Activated CD4-positive, alpha-beta memory T cell treated with anti-CD3 and anti-CD28 coated beads, Interleukin-2, amount 10 ng/mL, durations not matched to agents 7 days and 5 days (primary cell): ENCODE measurements at regions not wholly inside any gene's neighbourhood (a gene's known extent, or its start where the extent isn't known, plus 50 kb on each side); places are given as distances from the start of the nearest gene placed in this dataset.

Experiments used
- CTCF ChIA-PET: fragments of 350-600 bp; sonication (Branson Sonifier 250); formaldehyde crosslinking; loops from one replicate; lab custom pipeline; 2021; ENCODE audit warnings: antibody characterized with exemption, inconsistent platforms; lab: Charles Lee
- POLR2A ChIA-PET: fragments of 350-600 bp; sonication (Branson Sonifier 250); formaldehyde crosslinking; loops from one replicate; lab custom pipeline; 2021; ENCODE audit warnings: antibody characterized with exemption; lab: Charles Lee
- DNase-seq: peaks from one replicate; pipeline ENCODE4 v3.0.0-alpha.2; 2020
- H3K27ac Mint-ChIP-seq: one replicate; pipeline ENCODE4 v1.8.0; 2021; ENCODE audit warnings: mild to moderate bottlenecking, mixed read lengths
- H3K27me3 Mint-ChIP-seq: one replicate; pipeline ENCODE4 v1.8.0; 2021; ENCODE audit warnings: mixed read lengths
- H3K36me3 Mint-ChIP-seq: one replicate; pipeline ENCODE4 v1.8.0; 2021; ENCODE audit warnings: low read depth, mixed read lengths
- H3K4me1 Mint-ChIP-seq: one replicate; pipeline ENCODE4 v1.8.0; 2021; ENCODE audit warnings: mixed read lengths
- H3K4me3 Mint-ChIP-seq: one replicate; pipeline ENCODE4 v1.8.0; 2021; ENCODE audit warnings: mild to moderate bottlenecking, mixed read lengths
- H3K9me3 Mint-ChIP-seq: one replicate; pipeline ENCODE4 v1.8.0; 2021; ENCODE audit warnings: mixed read lengths

DNA sequence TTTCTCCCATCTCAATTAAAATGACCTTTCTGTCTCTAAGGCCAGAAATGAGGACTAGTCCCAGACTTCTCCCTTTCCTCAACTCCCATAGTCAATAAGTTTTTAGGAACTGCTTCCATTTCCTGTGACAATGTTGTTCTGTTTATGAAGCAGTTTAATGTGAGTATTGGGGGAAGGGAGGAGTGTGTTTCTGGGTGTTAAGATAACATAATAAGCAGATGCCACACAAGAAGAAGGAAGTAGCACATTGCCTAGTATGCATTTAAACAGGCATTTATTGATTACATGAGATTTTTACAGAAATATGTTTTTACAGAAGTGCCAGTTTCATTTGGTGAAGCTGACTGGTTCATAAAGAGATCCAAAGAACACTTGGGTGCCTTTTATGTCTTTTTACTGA lies 65.6 kb upstream of the TNR start:
- H3K27ac Mint-ChIP-seq: no peak overlapping the region
- POLR2A ChIA-PET: no interaction called here

DNA sequence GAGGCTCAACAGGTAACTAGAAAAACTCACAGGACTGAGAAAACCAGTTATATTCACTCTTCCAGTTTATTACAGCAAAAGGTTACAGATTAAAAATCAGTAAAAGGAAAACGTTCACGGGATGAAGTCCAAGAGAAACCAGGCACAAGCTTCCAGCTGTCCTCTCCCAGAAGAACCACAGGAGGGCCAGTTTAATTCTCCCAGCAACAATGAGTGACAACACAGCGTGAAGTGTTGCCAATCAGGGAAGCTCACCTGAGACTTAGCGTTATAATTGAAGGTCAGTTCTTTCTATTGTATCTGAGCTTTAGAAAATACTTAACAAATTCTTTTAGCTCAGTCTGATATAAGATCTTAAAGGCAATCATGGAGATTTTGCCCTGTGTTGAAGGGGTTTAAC lies 65.2 kb upstream of the TNR start:
- no peak for DNase-seq
- H3K9me3 Mint-ChIP-seq: no peaks in the 10 kb centered on the region
- H3K27ac Mint-ChIP-seq: no peak overlapping the region
- no peak overlapping the region for H3K4me3 Mint-ChIP-seq
- POLR2A ChIA-PET: no interaction called here
- H3K36me3 Mint-ChIP-seq: no peaks in the 10 kb centered on the region
- H3K27me3 Mint-ChIP-seq: no peaks in the 10 kb centered on the region
- H3K4me1 Mint-ChIP-seq: no peaks in the 10 kb centered on the region
- CTCF ChIA-PET: no interaction called here

More for the DNA sequence above, 65.6 kb upstream of the TNR start:
- Mint-ChIP-seq H3K9me3 (no peaks in the 10 kb centered on the region), H3K4me1 (no peaks in the 10 kb centered on the region), H3K27me3 (no peaks in the 10 kb centered on the region), H3K4me3 (no peak overlapping the region), H3K36me3 (no peaks in the 10 kb centered on the region)
- DNase-seq: no peak
- CTCF ChIA-PET: no interaction called here

DNA sequence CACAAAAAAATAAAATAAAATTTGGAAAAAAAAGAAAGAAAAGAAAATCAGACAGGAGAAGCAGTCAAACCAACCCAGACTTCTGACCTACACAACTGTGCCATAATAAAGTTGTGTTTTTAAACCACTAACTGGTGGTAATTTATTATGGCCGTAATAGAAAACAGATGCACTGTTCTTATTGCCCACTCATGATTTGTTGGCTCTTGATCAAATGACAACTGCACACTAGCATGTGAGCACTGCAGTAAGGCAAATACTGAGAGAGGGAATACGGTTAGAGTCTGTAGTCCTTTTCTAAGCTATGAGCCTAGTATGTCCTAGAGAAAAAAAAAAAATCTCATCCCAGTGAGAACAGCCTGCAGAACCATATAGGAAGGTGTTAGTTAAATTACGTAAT lies 61.2 kb upstream of the TNR start:
- DNase-seq: no peak
- CTCF ChIA-PET: no interaction called here
- no peaks in the 10 kb centered on the region for H3K9me3 Mint-ChIP-seq
- H3K4me1 Mint-ChIP-seq: no peaks in the 10 kb centered on the region
- no peaks in the 10 kb centered on the region for H3K36me3 Mint-ChIP-seq
- POLR2A ChIA-PET: no interaction called here
- H3K27me3 Mint-ChIP-seq: no peaks in the 10 kb centered on the region
- H3K27ac Mint-ChIP-seq: no peak overlapping the region
- H3K4me3 Mint-ChIP-seq: no peak overlapping the region

DNA sequence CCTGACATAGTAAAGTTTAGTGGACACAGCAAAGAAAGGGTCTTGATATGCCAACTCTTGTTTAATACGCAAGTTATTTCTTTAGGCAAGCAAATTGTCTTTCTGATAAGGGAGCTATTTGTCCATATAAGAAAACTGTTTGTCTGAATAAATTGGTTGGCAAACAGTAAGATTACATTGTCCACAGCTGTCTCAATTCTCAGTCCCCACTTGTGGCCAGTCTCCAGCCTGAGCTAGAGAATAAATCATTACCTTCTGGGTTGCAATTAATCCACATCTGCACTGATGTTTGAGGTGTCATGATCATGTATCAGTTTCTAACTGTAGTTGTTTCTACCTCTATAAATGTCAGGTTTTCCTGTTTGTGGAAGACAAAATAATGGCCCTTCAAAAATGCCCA lies 60.0 kb upstream of the TNR start:
- H3K27me3 Mint-ChIP-seq: no peaks in the 10 kb centered on the region

DNA sequence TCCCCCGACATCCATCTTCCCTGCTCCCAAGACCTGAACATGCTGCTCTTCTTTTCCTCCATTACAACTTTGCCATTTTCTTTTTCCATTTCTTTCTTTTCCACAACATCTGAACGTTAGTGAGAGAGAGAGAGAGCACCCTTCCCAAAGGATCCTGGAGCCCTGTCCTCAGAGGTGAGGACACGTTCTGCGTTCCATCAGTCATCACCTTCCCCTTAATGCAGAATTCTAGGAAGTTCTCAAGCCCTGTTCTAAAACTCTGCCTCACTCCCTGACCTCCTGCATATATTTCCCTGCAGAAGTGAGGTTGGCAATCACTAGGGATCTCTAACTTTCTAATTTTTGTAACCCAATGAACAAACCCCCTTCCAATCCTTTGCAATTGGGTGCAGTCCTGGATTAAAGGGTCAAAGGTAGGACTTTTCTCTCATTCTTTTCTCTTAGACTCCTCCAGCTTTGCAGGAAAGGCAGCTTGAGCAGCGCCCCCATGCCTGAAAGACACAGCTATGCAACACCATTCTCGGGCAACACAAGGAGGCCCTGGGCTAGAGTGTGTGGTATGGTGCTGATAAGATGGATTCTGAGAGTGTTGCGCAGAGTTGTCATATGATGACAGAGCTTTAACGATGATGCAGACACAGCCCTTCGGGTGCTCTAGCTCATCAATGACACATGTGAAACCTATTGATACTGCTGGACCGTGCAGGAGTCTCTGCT lies 59.2 kb upstream of the TNR start:
- Mint-ChIP-seq H3K9me3 (no peaks in the 10 kb centered on the region), H3K4me1 (no peaks in the 10 kb centered on the region), H3K27me3 (no peaks in the 10 kb centered on the region), H3K27ac (no peak overlapping the region), H3K4me3 (no peak overlapping the region), H3K36me3 (no peaks in the 10 kb centered on the region)
- ChIA-PET CTCF (no interaction called here), POLR2A (no interaction called here)
- no peak for DNase-seq

More for the DNA sequence above, 60.0 kb upstream of the TNR start:
- POLR2A ChIA-PET: no interaction called here
- H3K36me3 Mint-ChIP-seq: no peaks in the 10 kb centered on the region
- H3K4me1 Mint-ChIP-seq: no peaks in the 10 kb centered on the region
- H3K4me3 Mint-ChIP-seq: no peak overlapping the region
- CTCF ChIA-PET: no interaction called here
- no peaks in the 10 kb centered on the region for H3K9me3 Mint-ChIP-seq
- H3K27ac Mint-ChIP-seq: no peak overlapping the region
- DNase-seq: no peak

DNA sequence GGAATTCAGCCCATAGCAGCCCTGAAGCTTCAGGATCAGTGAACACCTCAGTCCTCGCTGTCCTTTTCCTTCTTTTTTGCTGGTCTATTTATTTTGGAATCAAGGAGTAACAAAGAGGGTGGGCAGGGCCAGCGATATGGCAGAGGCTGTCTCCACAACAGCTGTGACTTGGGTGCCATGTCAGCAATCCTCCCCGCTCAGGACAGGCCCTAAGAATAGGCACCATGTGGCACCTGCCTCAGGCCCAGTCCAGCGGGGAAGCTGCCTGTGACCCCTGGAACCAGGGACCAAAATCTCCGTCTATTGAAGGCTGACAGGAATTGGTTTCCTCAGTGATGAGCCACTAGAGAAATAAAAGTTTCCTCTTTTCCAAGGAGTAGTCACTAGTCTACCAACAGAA lies 58.6 kb upstream of the TNR start:
- H3K36me3 Mint-ChIP-seq: no peaks in the 10 kb centered on the region
- no peak for DNase-seq
- POLR2A ChIA-PET: no interaction called here
- no peaks in the 10 kb centered on the region for H3K9me3 Mint-ChIP-seq
- CTCF ChIA-PET: no interaction called here
- H3K27ac Mint-ChIP-seq: no peak overlapping the region
- H3K4me1 Mint-ChIP-seq: no peaks in the 10 kb centered on the region
- no peaks in the 10 kb centered on the region for H3K27me3 Mint-ChIP-seq
- no peak overlapping the region for H3K4me3 Mint-ChIP-seq

DNA sequence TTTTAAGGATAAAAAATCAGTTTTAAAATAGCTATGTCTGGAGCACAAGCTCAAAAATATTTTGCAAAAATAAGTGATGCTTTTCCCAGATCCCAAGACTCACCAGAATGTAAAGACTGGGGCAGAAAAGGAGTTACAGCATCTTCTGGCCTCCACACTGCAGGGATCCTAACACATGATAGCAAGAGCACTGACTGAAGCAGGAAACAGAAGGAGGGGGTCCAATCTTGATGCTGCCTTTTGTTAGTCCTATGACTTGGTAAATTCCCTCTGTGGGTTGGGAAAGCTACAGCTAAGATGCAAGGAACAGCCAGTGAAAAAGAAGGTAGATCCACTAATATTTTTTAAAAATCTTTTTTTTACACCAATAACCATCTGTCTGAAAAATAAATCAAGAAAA lies 54.2 kb upstream of the TNR start:
- ChIA-PET POLR2A (no interaction called here), CTCF (no interaction called here)
- Mint-ChIP-seq H3K4me3 (no peak overlapping the region), H3K9me3 (no peaks in the 10 kb centered on the region), H3K36me3 (no peaks in the 10 kb centered on the region), H3K27me3 (no peaks in the 10 kb centered on the region), H3K4me1 (no peaks in the 10 kb centered on the region), H3K27ac (no peak overlapping the region)
- DNase-seq: no peak

DNA sequence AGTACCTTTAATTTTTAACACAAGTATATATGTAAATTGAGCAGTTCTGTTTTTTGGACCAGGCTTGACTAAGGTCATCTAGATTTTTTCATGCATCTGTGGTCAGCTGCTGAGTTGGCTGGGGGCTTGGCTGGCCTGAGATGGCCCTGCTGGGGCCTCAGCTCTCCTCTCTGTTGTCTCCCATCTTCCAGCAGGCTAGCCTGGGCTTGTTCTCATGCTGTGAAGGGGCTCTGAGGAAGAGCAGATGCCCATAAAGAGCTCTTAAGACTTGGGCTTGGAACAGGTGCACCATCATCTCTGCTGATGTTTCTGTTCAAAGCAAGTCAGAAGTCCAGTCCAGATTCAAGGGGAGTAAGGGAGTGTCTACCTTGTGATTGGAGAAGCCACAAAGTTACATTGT lies 51.2 kb upstream of the TNR start:
- H3K4me3 Mint-ChIP-seq: no peak overlapping the region
- POLR2A ChIA-PET: no interaction called here
- no peaks in the 10 kb centered on the region for H3K36me3 Mint-ChIP-seq
- peaks cover 3% of the 10 kb centered on the region for H3K27me3 Mint-ChIP-seq
- H3K9me3 Mint-ChIP-seq: no peaks in the 10 kb centered on the region
- no peak overlapping the region for H3K27ac Mint-ChIP-seq
- no peak for DNase-seq
- CTCF ChIA-PET: no interaction called here
- H3K4me1 Mint-ChIP-seq: no peaks in the 10 kb centered on the region

DNA sequence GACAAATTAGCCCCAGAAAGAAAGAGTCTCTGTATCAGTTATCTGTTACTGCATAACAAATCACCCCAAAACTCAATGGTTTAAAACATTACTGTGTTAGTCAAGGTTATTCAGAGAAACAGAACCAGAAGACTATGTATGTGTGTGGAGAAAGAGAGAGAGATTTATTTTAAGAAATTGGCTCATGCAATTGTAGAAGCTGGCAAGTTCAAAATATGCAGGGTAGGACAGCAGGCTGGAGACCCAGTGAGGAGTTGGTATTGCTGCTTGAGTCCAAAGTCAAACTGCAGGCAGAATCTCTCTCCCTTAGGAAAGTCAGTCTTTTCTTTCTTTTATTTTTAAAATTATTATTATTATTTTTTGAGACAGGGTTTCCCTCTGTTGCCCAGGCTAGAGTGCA lies 50.2 kb upstream of the TNR start:
- DNase-seq: no peak
- Mint-ChIP-seq H3K27ac (no peak overlapping the region), H3K4me1 (no peaks in the 10 kb centered on the region), H3K9me3 (no peaks in the 10 kb centered on the region), H3K36me3 (no peaks in the 10 kb centered on the region), H3K27me3 (peaks cover 3% of the 10 kb centered on the region), H3K4me3 (no peak overlapping the region)
- CTCF ChIA-PET: no interaction called here
- POLR2A ChIA-PET: no interaction called here
